ENCODE measurements at regions not wholly inside any gene's neighbourhood (a gene's known extent, or its start where the extent isn't known, plus 50 kb on each side); places are given as distances from the start of the nearest gene placed in this dataset.

DNA sequence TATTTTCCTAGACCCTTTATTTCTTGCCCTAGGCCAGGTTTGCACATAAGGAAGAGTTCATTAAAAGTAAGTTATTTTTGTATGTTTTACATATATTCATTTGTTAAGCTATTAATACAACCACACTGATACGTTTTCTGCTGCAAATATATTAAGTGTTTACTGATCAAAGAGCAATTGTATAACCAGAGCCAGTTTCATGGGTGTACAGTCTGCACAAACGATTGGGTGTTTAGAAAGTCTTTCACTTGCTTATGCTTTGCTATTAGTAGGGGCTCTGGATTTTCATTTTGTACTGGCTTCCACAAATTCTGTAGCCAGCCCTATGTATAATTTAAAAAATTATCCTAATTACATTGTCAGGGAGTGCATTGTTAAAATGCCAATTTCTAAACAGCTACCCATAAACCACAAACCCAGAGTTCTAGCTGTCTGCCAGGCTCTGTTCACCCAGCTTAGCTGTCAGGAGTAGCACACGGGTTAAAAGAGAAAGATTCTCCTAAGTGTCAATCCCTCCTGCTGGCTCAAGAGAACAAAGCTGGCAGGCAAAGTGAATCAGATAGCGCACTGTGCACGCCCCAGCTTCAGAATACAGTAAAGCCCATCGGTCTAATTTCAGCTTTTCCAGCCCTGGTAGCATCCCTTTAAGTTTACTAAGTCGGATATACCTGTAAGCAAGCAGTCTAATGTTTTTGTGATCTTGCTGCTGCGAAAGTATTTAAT lies 151.0 kb upstream of the LMO3 start:
- FAIRE-seq (no peak), DNase-seq (ENCODE audit: low read depth) (no peak)
- H3K36me3 ChIP-seq (ENCODE audit: control insufficient read depth, insufficient read depth, low read length) = no peaks in the 10 kb centered on the region
- H3K27me3 ChIP-seq (ENCODE audit: control insufficient read depth, insufficient read depth, low read length) = no peaks in the 10 kb centered on the region
- TF ChIP-seq, protein P1, sequence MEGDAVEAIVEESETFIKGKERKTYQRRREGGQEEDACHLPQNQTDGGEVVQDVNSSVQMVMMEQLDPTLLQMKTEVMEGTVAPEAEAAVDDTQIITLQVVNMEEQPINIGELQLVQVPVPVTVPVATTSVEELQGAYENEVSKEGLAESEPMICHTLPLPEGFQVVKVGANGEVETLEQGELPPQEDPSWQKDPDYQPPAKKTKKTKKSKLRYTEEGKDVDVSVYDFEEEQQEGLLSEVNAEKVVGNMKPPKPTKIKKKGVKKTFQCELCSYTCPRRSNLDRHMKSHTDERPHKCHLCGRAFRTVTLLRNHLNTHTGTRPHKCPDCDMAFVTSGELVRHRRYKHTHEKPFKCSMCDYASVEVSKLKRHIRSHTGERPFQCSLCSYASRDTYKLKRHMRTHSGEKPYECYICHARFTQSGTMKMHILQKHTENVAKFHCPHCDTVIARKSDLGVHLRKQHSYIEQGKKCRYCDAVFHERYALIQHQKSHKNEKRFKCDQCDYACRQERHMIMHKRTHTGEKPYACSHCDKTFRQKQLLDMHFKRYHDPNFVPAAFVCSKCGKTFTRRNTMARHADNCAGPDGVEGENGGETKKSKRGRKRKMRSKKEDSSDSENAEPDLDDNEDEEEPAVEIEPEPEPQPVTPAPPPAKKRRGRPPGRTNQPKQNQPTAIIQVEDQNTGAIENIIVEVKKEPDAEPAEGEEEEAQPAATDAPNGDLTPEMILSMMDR (IDR thresholded peaks at IDR 0.05; ENCODE audit: insufficient read depth, low read length, severe bottlenecking) = no peak
- H3K4me3 ChIP-seq (ENCODE audit: low read depth, low read length) = no peak overlapping the region

DNA sequence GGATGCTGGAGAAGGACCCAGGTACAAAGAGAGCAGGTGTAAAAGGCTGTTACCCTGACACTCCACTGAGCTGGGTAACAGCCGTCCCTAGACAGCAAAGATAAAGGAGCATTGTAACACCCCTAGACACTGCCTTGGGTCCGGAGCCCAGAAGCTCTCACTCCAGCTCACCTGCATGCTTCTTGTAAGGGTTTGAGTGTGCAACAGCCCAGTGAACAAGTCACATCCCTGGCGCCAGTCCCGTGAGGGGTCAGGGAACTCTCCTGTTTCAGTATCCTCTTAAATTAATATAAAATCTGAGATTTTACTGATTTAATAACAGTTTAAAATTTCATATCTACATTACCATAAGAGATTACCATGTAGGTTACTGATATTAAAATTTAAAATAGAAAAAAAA lies 124.8 kb upstream of the LMO3 start:
- no peak for DNase-seq (ENCODE audit: low read depth)
- no peak for FAIRE-seq
- H3K27me3 ChIP-seq (ENCODE audit: control insufficient read depth, insufficient read depth, low read length) = no peaks in the 10 kb centered on the region
- no peak overlapping the region for H3K4me3 ChIP-seq (ENCODE audit: low read depth, low read length)
- TF ChIP-seq, protein P1 (IDR thresholded peaks at IDR 0.05; ENCODE audit: insufficient read depth, low read length, severe bottlenecking) = no peak
- H3K36me3 ChIP-seq (ENCODE audit: control insufficient read depth, insufficient read depth, low read length) = no peaks in the 10 kb centered on the region

GRCh38 chr12:16726879-16727278 lies 120.9 kb upstream of the LMO3 start:
- DNase-seq (ENCODE audit: low read depth) (no peak), FAIRE-seq (no peak)
- Histone ChIP-seq H3K36me3 (ENCODE audit: control insufficient read depth, insufficient read depth, low read length) (no peaks in the 10 kb centered on the region), H3K4me3 (ENCODE audit: low read depth, low read length) (no peak overlapping the region), H3K27me3 (ENCODE audit: control insufficient read depth, insufficient read depth, low read length) (no peaks in the 10 kb centered on the region)
- TF ChIP-seq, protein P1 (IDR thresholded peaks at IDR 0.05; ENCODE audit: insufficient read depth, low read length, severe bottlenecking) = no peak

DNA sequence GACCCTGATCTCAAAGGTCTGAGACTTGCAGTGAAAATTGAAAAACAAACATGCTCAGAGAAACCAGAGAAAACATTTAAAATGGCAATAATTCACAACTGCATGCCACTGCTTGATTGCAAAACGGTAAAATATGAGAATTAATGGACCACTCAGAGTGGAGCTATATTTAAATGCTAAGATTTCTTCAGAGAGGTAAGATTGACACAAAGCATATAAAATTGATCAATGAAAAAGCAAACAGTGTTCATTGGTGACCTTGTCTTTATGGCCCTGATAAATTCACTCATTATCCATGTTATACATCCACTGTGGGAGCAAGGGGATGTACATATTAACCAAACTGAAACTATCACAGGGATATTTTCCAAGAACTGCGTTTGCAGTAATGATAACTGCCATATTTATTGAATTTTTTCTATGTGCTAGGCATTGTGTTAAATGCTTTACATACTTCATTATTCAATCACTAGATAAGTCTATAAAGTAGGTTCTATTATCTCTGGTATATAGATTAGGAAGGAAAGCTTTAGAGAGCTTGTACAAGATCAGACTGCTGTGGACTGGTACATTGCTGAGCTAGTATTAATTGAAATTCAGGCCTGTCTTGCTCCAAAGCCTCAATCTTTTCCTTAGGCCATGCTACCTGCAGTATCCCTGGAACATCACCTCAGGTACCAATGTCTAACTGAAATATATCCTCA lies 113.9 kb upstream of the LMO3 start:
- Histone ChIP-seq H3K4me3 (ENCODE audit: low read depth, low read length) (no peak overlapping the region), H3K27me3 (ENCODE audit: control insufficient read depth, insufficient read depth, low read length) (no peaks in the 10 kb centered on the region), H3K36me3 (ENCODE audit: control insufficient read depth, insufficient read depth, low read length) (no peaks in the 10 kb centered on the region)
- FAIRE-seq (no peak), DNase-seq (ENCODE audit: low read depth) (no peak)
- TF ChIP-seq, protein P1 (IDR thresholded peaks at IDR 0.05; ENCODE audit: insufficient read depth, low read length, severe bottlenecking) = no peak

DNA sequence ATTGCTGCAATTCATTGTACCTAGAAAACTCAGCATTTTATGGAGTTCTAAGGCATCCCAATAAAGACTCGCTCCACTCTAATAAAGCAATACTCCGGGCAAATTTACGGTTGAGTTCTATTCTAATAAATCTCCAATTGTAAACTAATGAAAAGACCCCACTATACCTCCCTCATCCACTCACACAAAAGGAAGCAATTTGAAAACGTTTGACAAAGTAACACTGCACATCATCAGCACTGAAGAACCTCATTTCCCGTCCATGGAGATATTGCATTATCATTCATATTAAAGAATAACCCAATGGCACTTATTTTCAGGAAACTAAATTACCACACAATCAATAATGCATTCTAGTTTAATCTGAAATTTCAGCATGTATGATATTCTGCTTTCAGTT lies 111.0 kb upstream of the LMO3 start:
- no peaks in the 10 kb centered on the region for H3K27me3 ChIP-seq (ENCODE audit: control insufficient read depth, insufficient read depth, low read length)
- H3K4me3 ChIP-seq (ENCODE audit: low read depth, low read length) = no peak overlapping the region
- DNase-seq (ENCODE audit: low read depth) = no peak
- no peak for FAIRE-seq
- TF ChIP-seq, protein P1 (IDR thresholded peaks at IDR 0.05; ENCODE audit: insufficient read depth, low read length, severe bottlenecking) = no peak
- no peaks in the 10 kb centered on the region for H3K36me3 ChIP-seq (ENCODE audit: control insufficient read depth, insufficient read depth, low read length)

Measured in bronchial epithelial cell (primary cell).